ENCODE measurements at regions not wholly inside any gene's neighbourhood (a gene's known extent, or its start where the extent isn't known, plus 50 kb on each side); places are given as distances from the start of the nearest gene placed in this dataset.
"Not testable (repeated sequence)": the region's sequence is repeated elsewhere in the genome, so short reads cannot be mapped to it uniquely, and the experiment has no call there.

GRCh38 chr1:65593516-65593915 is 173.0 kb downstream of the LEPR start:
- DNase-seq, result no peak

GRCh38 chr1:65595724-65596123 is 175.3 kb downstream of the LEPR start:
- no peak for DNase-seq

DNA sequence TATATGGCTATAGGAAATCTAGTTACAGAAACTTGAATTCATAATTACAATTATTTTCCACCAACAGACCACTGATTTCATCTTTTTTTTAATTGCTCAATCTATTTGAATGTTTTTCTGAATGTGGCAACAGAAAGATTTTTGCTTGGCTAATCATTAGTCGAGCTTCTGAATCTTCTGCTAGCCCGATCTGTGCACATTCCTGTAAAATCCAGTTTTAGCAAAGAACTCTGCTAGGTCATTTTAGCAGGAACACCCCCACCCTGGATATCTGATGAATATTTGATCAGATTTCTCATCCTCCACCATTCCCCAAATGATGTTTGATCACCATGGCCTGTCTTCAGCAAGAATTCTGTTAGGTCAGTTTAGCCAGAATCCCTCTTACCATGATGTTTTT is 176.3 kb downstream of the LEPR start:
- no peak for DNase-seq

- no peak for DNase-seq
Observed at GRCh38 chr1:65605621-65606020, 185.2 kb downstream of the LEPR start.

DNA sequence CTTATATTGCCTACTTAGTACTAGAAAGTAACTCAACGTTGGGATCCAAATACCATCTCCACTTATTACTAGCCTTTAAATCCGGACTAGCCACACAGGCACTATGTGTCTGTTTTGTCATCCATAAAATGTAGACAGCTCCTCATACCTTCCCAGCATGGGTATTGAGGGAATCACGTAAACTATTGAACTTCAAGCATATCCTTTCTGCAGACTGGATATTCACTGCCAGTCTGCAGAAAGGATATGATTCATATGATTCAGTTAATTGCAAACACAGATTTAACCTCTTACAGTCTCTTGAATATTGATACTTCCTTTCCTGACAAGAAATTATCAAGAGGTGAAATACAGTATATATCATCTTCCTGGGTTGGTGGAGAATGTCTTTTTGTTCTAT is 186.0 kb downstream of the LEPR start:
- DNase-seq, result no peak

DNA sequence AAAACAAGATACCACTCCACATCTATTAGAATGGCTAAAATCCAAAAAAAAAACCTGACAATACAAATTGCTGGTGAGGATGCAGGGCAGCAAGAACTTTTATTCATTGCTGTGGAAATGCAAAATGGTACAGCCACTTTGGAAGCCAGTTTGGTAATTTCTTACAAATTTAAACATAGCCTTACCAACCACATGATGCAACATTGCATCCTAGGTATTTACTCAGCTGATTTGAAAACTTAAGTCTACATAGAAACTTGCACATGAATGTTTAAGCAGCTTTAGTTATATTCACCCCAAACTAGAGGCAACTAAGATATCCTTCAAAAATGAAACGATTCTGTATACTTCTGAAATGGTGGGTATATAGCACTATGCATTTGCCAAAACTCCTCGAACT is 178.8 kb upstream of the PDE4B start:
- DNase-seq, result no peak

- no peak for DNase-seq
Observed at GRCh38 chr1:65615859-65616258, 176.8 kb upstream of the PDE4B start.

- not testable (repeated sequence) for DNase-seq
Observed at GRCh38 chr1:65621721-65622120, 171.0 kb upstream of the PDE4B start.

GRCh38 chr1:65623895-65624294 is 168.8 kb upstream of the PDE4B start:
- DNase-seq, result no peak

GRCh38 chr1:65625528-65625927 is 167.2 kb upstream of the PDE4B start:
- no peak for DNase-seq

- no peak for DNase-seq
Observed at GRCh38 chr1:65626003-65626402, 166.7 kb upstream of the PDE4B start.

GRCh38 chr1:65629788-65630187 is 162.9 kb upstream of the PDE4B start:
- DNase-seq, result no peak

- DNase-seq, result no peak
Observed at GRCh38 chr1:65630855-65631254, 161.8 kb upstream of the PDE4B start.

DNA sequence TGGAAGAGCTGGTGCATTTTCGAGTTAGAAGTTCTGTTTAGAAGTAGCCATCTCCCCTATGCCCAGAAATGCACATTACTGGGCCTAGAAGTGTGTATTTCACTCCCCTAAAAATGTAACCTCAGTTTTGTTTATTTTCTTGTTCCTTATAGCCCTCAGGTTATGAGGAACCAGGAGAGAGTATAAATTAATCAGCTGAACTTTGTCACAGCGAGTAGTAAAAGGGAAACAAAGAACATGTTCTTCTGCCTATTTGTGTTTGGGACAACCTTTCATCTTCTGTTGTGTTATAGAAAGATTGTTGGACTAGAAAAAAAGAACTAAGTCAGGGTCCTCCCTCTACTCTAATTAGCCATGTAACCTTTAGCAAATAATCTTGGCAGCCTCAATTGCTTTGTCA is 160.5 kb upstream of the PDE4B start:
- DNase-seq, result no peak

DNA sequence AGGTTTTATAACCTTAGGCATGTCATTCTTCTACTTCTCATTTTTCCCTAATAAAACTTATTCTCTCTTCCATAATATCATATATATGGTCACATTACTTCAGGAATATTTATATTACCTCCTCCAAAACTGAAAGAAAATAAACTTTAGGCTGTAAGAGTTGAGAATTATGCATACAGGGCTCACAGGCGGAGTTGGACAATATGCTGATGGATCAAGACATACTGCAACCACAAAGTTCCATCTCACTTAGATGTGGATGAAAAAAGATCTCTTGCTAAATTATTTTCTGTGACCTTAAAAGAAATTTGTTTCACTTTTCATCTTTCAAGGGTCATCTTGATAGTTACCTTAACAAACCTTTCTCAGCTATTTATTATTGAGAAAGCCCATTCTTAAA is 152.6 kb upstream of the PDE4B start:
- DNase-seq, result no peak

DNA sequence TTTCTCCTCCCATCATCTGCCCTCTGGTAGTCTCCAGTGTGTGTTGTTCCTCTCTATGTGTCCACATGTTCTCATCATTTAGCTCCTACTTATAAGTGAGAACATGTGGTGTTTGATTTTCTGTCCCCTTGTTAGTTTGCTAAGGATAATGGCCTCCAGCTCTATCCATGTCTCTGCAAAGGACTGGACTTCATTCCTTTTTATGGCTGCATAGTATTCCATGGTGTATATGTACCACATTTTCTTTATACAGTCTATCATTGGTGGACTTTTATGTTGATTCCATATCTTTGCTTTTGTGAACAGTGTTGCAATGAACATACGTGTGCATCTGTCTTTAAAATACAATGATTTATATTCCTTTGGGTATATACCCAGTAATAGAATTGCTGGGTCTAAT is 143.5 kb upstream of the PDE4B start:
- not testable (repeated sequence) for DNase-seq

GRCh38 chr1:65650682-65651081 is 142.0 kb upstream of the PDE4B start:
- DNase-seq, result no peak

GRCh38 chr1:65654526-65654925 is 138.2 kb upstream of the PDE4B start:
- not testable (repeated sequence) for DNase-seq

DNA sequence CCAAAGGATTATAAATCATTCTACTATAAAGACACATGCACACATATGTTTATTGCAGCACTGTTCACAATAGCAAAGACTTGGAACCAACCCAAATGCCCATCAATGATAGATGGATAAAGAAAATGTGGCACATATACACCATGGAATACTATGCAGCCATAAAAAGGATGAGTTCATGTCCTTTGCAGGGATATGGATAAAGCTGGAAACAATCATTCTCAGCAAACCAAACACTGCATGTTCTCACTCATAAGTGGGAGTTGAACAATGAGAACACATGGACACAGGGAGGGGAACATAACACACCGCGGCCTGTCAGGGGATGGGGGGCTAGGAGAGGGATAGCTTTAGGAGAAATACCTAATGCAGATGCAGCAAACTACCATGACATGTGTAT is 135.1 kb upstream of the PDE4B start:
- DNase-seq, result not testable (repeated sequence)

- no peak for DNase-seq
Observed at GRCh38 chr1:65658122-65658521, 134.6 kb upstream of the PDE4B start.

GRCh38 chr1:65668368-65668767 is 124.3 kb upstream of the PDE4B start:
- no peak for DNase-seq

GRCh38 chr1:65670518-65670917 is 122.2 kb upstream of the PDE4B start:
- DNase-seq, result no peak

DNA sequence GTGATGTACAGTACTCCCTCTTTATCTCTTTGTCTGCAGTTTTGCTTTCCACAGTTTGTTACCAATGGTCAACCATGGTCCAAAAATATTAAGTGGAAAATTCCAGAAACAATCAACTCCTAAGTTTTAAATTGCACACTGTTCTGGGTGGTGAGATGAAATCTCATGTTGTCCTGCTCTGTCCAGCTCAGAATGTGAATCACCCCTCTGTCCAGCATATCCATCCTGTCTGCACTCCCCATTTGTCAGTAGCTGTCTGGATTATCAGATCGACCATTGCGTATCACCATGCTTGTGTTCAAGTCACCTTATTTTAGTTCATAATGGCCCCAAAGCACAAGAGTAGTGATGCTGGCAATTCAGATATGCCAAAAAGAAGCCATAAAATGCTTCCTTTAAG is 118.2 kb upstream of the PDE4B start:
- no peak for DNase-seq

DNA sequence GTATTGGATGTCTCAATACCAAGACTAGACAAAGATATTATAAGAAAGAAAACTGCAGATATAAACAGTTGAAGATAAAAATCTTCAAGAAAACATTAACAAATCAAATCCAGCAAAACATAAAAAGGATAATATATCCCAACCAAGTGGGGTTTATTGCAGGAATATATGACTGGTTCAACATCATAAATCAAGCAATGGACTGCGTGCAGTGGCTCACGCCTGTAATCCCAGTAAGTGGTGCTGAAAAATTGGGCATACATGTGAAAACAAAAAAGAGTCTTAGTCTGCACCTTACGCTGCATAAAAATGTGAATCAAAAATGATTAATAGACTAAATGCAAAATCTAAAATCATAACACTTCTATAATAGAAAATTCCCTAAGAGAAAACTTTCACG is 112.9 kb upstream of the PDE4B start:
- DNase-seq, result no peak

DNA sequence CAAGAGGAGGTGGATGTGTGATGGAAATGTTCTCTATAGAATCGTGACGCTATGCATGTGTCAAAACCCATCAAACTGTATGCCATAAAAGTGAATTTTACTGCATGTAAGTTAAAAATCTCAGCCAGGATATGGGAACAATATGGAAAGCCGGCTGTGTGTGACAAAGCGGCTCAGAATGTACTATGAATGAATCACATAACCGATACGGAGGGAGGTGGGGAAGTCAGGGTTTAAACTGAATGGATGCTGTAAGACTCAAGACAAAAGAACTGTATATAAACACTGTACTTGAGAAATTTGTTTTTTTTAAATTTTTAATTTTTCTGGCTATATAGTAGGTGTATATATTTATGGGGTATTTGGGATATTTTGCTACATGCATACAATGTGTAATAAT is 111.6 kb upstream of the PDE4B start:
- DNase-seq, result no peak
